ENCODE measurements at regions not wholly inside any gene's neighbourhood (a gene's known extent, or its start where the extent isn't known, plus 50 kb on each side); places are given as distances from the start of the nearest gene placed in this dataset.

DNA sequence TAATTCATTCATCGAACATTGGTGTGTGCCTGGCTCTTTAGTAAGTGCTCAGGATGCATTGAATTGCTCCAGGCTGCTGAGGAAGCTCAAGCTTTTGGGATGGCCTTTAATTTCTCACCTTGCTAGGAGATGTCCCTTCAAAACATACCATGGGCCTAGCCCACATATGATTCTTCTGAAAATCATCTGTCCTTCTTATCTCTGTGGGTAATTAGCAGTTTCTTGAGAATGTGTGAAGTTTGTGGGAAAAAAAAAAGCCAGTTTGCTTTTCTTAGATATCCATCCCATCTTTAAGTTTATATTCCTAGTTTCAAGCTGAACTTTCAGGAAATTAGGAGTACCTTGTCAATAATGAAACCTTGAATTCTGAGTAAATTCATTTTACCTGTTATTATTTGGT is 532.3 kb upstream of the SUCLG2 start:
- TF ChIP-seq ZNF70 (CRISPR knock-in tag; IDR thresholded peaks at IDR 0.05) (no peak), RARB (CRISPR knock-in tag; IDR thresholded peaks at IDR 0.05) (no peak), ZNF565 (CRISPR knock-in tag; conservative IDR thresholded peaks at IDR 0.05; ENCODE audit: low read depth) (no peak), ZNF8 (CRISPR knock-in tag; IDR thresholded peaks at IDR 0.05) (no peak), ZFP30 (CRISPR knock-in tag; IDR thresholded peaks at IDR 0.05) (no peak), TCF4 (CRISPR knock-in tag; IDR thresholded peaks at IDR 0.05; ENCODE audit: borderline replicate concordance) (no peak), PPARA (CRISPR knock-in tag; IDR thresholded peaks at IDR 0.05; ENCODE audit: borderline replicate concordance) (no peak), SNAI2 (CRISPR knock-in tag; IDR thresholded peaks at IDR 0.05) (no peak), PATZ1 (CRISPR knock-in tag; IDR thresholded peaks at IDR 0.05; ENCODE audit: borderline replicate concordance) (no peak), ESRRG (CRISPR knock-in tag; IDR thresholded peaks at IDR 0.05) (no peak), POU6F1 (CRISPR knock-in tag; IDR thresholded peaks at IDR 0.05; ENCODE audit: borderline replicate concordance, low read depth) (no peak), CSDC2 (CRISPR knock-in tag; IDR thresholded peaks at IDR 0.05) (no peak), BACH2 (CRISPR knock-in tag; IDR thresholded peaks at IDR 0.05; ENCODE audit: borderline replicate concordance) (no peak), ISL1 (CRISPR knock-in tag; IDR thresholded peaks at IDR 0.05) (no peak), ARNTL (CRISPR knock-in tag; IDR thresholded peaks at IDR 0.05; ENCODE audit: borderline replicate concordance, low read depth) (no peak)
- TF ChIP-seq, protein P1, sequence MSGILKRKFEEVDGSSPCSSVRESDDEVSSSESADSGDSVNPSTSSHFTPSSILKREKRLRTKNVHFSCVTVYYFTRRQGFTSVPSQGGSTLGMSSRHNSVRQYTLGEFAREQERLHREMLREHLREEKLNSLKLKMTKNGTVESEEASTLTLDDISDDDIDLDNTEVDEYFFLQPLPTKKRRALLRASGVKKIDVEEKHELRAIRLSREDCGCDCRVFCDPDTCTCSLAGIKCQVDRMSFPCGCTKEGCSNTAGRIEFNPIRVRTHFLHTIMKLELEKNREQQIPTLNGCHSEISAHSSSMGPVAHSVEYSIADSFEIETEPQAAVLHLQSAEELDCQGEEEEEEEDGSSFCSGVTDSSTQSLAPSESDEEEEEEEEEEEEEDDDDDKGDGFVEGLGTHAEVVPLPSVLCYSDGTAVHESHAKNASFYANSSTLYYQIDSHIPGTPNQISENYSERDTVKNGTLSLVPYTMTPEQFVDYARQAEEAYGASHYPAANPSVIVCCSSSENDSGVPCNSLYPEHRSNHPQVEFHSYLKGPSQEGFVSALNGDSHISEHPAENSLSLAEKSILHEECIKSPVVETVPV (CRISPR knock-in tag; IDR thresholded peaks at IDR 0.05) = no peak
- TF ChIP-seq, protein P2, sequence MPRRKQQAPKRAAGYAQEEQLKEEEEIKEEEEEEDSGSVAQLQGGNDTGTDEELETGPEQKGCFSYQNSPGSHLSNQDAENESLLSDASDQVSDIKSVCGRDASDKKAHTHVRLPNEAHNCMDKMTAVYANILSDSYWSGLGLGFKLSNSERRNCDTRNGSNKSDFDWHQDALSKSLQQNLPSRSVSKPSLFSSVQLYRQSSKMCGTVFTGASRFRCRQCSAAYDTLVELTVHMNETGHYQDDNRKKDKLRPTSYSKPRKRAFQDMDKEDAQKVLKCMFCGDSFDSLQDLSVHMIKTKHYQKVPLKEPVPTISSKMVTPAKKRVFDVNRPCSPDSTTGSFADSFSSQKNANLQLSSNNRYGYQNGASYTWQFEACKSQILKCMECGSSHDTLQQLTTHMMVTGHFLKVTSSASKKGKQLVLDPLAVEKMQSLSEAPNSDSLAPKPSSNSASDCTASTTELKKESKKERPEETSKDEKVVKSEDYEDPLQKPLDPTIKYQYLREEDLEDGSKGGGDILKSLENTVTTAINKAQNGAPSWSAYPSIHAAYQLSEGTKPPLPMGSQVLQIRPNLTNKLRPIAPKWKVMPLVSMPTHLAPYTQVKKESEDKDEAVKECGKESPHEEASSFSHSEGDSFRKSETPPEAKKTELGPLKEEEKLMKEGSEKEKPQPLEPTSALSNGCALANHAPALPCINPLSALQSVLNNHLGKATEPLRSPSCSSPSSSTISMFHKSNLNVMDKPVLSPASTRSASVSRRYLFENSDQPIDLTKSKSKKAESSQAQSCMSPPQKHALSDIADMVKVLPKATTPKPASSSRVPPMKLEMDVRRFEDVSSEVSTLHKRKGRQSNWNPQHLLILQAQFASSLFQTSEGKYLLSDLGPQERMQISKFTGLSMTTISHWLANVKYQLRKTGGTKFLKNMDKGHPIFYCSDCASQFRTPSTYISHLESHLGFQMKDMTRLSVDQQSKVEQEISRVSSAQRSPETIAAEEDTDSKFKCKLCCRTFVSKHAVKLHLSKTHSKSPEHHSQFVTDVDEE (CRISPR knock-in tag; IDR thresholded peaks at IDR 0.05) = no peak
- ATAC-seq = no peak

GRCh38 chr3:68176600-68176999 is 522.2 kb upstream of the SUCLG2 start:
- no peak for TF ChIP-seq RARB (CRISPR knock-in tag; IDR thresholded peaks at IDR 0.05)
- TF ChIP-seq TCF4 (CRISPR knock-in tag; IDR thresholded peaks at IDR 0.05; ENCODE audit: borderline replicate concordance) = no peak
- no peak for TF ChIP-seq ARNTL (CRISPR knock-in tag; IDR thresholded peaks at IDR 0.05; ENCODE audit: borderline replicate concordance, low read depth)
- TF ChIP-seq GLIS3 (CRISPR knock-in tag; IDR thresholded peaks at IDR 0.05) = no peak
- TF ChIP-seq ZNF565 (CRISPR knock-in tag; conservative IDR thresholded peaks at IDR 0.05; ENCODE audit: low read depth) = no peak
- no peak for TF ChIP-seq CSDC2 (CRISPR knock-in tag; IDR thresholded peaks at IDR 0.05)
- no peak for TF ChIP-seq ZC3H10 (CRISPR knock-in tag; IDR thresholded peaks at IDR 0.05)
- no peak for TF ChIP-seq BACH2 (CRISPR knock-in tag; IDR thresholded peaks at IDR 0.05; ENCODE audit: borderline replicate concordance)
- TF ChIP-seq PATZ1 (CRISPR knock-in tag; IDR thresholded peaks at IDR 0.05; ENCODE audit: borderline replicate concordance) = no peak
- TF ChIP-seq, protein P1 (CRISPR knock-in tag; IDR thresholded peaks at IDR 0.05) = no peak
- no peak for TF ChIP-seq ZFP3 (CRISPR knock-in tag; IDR thresholded peaks at IDR 0.05)
- no peak for TF ChIP-seq TOX (CRISPR knock-in tag; IDR thresholded peaks at IDR 0.05; ENCODE audit: borderline replicate concordance)
- TF ChIP-seq, protein P2 (CRISPR knock-in tag; IDR thresholded peaks at IDR 0.05) = no peak
- no peak for TF ChIP-seq ESRRG (CRISPR knock-in tag; IDR thresholded peaks at IDR 0.05)
- no peak for TF ChIP-seq PPARA (CRISPR knock-in tag; IDR thresholded peaks at IDR 0.05; ENCODE audit: borderline replicate concordance)
- no peak for TF ChIP-seq SNAI2 (CRISPR knock-in tag; IDR thresholded peaks at IDR 0.05)
- ATAC-seq = no peak

Data from SK-N-SH treated with all-trans-retinoic acid at 6 μM for 48 hours (cell line).